ENCODE measurements at regions not wholly inside any gene's neighbourhood (a gene's known extent, or its start where the extent isn't known, plus 50 kb on each side); places are given as distances from the start of the nearest gene placed in this dataset.

- TF ChIP-seq GATA2 (IDR thresholded peaks at IDR 0.05; ENCODE audit: low read depth, low read length), result no peak
- no peak for TF ChIP-seq GATA3 (IDR thresholded peaks at IDR 0.05; ENCODE audit: low read depth, low read length)
These were observed 225.9 kb downstream of the BRD1 start for GRCh38 chr22:49601614-49602321.

DNA sequence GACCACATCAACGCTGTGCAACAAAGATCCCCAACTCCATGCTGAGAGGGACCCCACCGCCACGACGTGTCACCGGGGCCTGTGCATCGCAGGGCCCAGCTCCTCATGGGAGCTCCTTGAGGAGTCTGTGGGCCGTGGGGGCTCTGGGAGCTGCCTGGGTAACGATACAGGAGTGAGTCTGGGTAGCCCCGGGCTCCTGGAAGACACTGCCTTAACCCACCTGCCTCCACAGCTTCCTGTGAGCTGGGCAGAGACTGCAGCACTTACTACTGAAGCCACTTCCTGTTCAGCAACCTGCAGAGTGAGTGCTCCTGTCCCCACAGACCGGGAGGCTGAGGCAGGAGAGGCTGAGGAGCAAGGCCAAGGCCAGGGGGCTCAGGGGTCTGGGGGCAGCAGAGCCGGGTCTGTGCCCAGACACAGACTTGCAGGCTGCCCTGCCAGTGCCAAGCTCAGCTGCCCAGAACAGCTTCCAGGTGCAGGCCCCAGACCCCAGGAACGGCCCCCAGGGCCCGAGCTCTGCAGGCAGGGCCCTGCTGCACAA is 226.7 kb downstream of the BRD1 start:
- no peak for TF ChIP-seq GATA3 (IDR thresholded peaks at IDR 0.05; ENCODE audit: low read depth, low read length)
- TF ChIP-seq GATA2 (IDR thresholded peaks at IDR 0.05; ENCODE audit: low read depth, low read length), result no peak

GRCh38 chr22:49600468-49600867 is 227.2 kb downstream of the BRD1 start:
- no peak for TF ChIP-seq GATA3 (IDR thresholded peaks at IDR 0.05; ENCODE audit: low read depth, low read length)

GRCh38 chr22:49599691-49600455 is 227.8 kb downstream of the BRD1 start:
- TF ChIP-seq GATA2 (IDR thresholded peaks at IDR 0.05; ENCODE audit: low read depth, low read length) (no peak), GATA3 (IDR thresholded peaks at IDR 0.05; ENCODE audit: low read depth, low read length) (no peak)

GRCh38 chr22:49599039-49599438 is 228.6 kb downstream of the BRD1 start:
- TF ChIP-seq GATA3 (IDR thresholded peaks at IDR 0.05; ENCODE audit: low read depth, low read length) (no peak), GATA2 (IDR thresholded peaks at IDR 0.05; ENCODE audit: low read depth, low read length) (no peak)

DNA sequence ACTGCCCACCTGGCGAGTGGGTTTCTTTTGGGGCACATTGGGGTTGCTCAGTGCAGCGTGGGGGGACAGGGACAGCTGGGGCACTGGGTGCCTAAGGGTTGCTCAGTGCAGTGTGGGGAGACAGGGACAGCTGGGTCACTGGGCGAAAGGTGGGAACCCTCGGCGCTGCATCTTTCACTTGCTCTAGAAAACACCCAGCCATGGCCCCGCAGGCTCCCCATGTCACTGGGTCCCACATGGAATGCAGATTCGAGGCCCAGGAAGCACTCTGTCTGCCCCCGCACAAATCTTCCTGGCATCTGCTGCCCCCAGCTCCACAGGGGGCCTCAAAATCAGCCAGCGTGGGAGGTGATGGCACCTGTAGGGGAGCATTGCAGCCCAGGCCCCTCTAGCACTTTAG is 229.3 kb downstream of the BRD1 start:
- no peak for TF ChIP-seq GATA3 (IDR thresholded peaks at IDR 0.05; ENCODE audit: low read depth, low read length)
- no peak for TF ChIP-seq GATA2 (IDR thresholded peaks at IDR 0.05; ENCODE audit: low read depth, low read length)

DNA sequence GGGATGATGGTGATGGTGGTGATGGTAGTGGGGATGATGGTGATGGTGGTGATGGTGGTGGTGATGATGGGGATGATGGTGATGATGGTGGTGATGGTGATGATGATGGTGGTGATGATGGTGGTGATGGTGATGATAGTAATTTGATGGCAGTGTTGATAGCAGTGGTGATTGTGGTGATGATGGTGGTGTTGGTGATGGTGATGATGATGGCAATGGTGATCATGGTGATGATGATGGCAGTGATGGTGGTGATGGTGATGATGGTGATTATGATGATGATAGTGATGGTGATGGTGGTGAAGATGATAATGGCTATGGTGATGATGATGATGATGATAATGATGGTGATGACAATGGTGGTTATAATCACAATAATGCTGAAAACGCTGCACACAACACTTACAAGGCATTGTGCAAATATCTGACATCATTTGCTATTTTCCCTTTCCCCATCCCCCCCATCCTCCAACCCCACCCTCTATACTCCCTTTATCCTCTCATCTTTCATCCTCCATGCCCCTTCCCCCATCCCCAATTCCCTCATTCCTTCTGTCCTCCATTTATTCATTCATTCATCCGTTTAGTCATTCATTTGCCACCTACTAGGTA is 230.1 kb downstream of the BRD1 start:
- no peak for TF ChIP-seq GATA2 (IDR thresholded peaks at IDR 0.05; ENCODE audit: low read depth, low read length)
- no peak for TF ChIP-seq GATA3 (IDR thresholded peaks at IDR 0.05; ENCODE audit: low read depth, low read length)

DNA sequence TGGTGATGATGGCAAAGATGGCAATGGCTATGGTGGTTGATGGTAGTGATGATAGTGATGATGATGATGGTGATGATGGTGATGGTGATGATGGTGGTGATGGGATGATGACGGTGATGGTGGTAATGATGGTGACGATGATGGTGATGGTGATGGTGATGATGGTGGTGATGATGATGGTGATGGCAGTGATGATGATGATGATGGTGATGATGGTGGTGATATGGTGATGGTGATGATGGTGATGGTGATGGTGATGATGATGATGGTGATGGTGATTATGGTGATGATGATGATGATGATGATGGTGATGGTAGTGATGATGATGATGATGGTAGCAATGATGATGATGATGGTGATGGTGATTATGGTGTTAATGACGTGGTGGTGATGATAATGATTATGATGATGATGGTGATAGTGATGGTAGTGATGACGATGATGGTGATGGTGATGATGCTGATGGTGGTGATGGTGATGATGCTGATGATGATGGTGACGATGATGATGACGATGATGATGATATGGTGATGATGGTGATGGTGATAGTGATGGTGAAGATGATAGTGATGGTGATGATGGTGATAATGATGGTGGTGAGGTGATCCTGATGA is 232.1 kb downstream of the BRD1 start:
- TF ChIP-seq GATA2 (IDR thresholded peaks at IDR 0.05; ENCODE audit: low read depth, low read length), result no peak

- no peak for TF ChIP-seq GATA3 (IDR thresholded peaks at IDR 0.05; ENCODE audit: low read depth, low read length)
- TF ChIP-seq GATA2 (IDR thresholded peaks at IDR 0.05; ENCODE audit: low read depth, low read length), result no peak
These were observed 233.6 kb downstream of the BRD1 start for GRCh38 chr22:49594078-49594477.

- TF ChIP-seq GATA3 (IDR thresholded peaks at IDR 0.05; ENCODE audit: low read depth, low read length) (no peak), GATA2 (IDR thresholded peaks at IDR 0.05; ENCODE audit: low read depth, low read length) (no peak)
These were observed 234.2 kb downstream of the BRD1 start for GRCh38 chr22:49593509-49593908.

- no peak for TF ChIP-seq GATA2 (IDR thresholded peaks at IDR 0.05; ENCODE audit: low read depth, low read length)
These were observed 234.7 kb downstream of the BRD1 start for GRCh38 chr22:49592780-49593501.

DNA sequence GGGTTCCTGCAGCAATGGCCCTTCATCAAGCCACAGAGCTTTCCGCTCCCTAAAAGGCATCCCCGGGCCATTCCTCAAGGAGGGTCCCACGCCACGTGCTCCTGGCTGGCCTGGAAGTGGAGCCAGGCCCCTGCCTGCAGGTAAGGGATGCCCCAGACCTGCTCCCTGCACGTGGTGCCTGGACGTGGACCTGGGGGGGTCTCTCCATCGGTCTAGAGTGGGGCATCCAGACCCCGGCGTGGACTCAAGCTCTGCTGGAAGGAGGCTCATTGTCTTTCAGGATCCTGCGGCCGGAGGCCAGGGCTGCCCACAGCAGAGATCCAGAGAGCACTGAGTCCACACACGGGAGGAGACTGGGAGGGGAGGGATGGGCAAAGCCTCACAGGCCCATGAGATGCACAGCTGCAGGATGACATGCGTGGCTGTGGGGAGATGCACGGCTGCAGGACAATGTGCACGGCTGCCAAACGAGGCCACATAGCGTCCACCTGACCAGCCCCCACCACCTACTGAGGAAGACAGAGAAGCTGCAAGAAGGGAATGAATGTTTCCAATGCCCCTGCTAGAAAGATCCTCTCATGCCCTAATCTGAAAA is 236.7 kb downstream of the BRD1 start:
- TF ChIP-seq GATA3 (IDR thresholded peaks at IDR 0.05; ENCODE audit: low read depth, low read length) (no peak), GATA2 (IDR thresholded peaks at IDR 0.05; ENCODE audit: low read depth, low read length) (no peak)

GRCh38 chr22:49590381-49590780 is 237.3 kb downstream of the BRD1 start:
- no peak for TF ChIP-seq GATA3 (IDR thresholded peaks at IDR 0.05; ENCODE audit: low read depth, low read length)
- TF ChIP-seq GATA2 (IDR thresholded peaks at IDR 0.05; ENCODE audit: low read depth, low read length), result no peak
